ENCODE measurements at regions not wholly inside any gene's neighbourhood (a gene's known extent, or its start where the extent isn't known, plus 50 kb on each side); places are given as distances from the start of the nearest gene placed in this dataset.

DNA sequence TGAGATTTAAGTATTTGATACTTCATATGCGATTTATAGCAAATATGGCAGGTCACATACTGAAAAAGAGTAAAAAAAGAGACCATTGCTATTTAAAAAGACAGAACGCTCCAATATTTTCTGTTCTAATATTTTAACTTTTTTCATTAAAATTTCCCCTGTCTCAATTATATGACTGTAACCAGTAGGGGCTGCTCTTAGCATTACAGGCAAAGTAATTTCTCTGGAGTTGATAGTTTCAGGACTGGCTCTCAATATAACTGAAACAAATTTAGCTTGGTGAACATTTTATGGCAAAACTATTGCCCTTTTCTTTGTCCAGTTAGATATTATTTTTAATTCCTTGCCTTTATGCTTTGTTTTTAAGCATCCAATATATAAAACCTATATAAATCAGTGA is 286.3 kb upstream of the ROBO2 start:
- TF ChIP-seq, protein P1, sequence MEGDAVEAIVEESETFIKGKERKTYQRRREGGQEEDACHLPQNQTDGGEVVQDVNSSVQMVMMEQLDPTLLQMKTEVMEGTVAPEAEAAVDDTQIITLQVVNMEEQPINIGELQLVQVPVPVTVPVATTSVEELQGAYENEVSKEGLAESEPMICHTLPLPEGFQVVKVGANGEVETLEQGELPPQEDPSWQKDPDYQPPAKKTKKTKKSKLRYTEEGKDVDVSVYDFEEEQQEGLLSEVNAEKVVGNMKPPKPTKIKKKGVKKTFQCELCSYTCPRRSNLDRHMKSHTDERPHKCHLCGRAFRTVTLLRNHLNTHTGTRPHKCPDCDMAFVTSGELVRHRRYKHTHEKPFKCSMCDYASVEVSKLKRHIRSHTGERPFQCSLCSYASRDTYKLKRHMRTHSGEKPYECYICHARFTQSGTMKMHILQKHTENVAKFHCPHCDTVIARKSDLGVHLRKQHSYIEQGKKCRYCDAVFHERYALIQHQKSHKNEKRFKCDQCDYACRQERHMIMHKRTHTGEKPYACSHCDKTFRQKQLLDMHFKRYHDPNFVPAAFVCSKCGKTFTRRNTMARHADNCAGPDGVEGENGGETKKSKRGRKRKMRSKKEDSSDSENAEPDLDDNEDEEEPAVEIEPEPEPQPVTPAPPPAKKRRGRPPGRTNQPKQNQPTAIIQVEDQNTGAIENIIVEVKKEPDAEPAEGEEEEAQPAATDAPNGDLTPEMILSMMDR (IDR thresholded peaks at IDR 0.05 in 4 of 5, conservative IDR thresholded peaks at IDR 0.05 in 1 of 5): no peak
- TF ChIP-seq POLR2A (IDR thresholded peaks at IDR 0.05): no peak
